ENCODE measurements at regions not wholly inside any gene's neighbourhood (a gene's known extent, or its start where the extent isn't known, plus 50 kb on each side); places are given as distances from the start of the nearest gene placed in this dataset.
"Not testable (repeated sequence)": the region's sequence is repeated elsewhere in the genome, so short reads cannot be mapped to it uniquely, and the experiment has no call there.

DNA sequence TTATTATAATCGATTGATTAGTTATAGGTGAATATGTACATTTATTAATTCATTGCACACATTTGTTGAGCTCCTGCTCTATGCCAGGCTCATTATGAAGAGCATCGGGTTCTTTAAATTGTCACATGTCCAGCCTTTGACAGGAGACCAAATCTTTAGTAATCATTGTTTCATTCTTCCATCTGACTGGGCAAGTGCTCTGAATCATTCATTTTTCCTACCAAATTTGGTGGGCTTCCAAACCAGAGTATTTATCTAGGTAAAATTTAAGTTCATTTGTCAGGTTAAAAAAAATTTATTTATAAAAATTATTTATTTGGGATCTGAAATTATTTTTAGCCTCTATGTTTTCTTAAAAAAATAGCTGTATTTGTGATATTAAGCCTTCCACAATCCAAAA, 404.9 kb upstream of the MMS22L start:
- DNase-seq (ENCODE audit: low read depth): no peak

DNA sequence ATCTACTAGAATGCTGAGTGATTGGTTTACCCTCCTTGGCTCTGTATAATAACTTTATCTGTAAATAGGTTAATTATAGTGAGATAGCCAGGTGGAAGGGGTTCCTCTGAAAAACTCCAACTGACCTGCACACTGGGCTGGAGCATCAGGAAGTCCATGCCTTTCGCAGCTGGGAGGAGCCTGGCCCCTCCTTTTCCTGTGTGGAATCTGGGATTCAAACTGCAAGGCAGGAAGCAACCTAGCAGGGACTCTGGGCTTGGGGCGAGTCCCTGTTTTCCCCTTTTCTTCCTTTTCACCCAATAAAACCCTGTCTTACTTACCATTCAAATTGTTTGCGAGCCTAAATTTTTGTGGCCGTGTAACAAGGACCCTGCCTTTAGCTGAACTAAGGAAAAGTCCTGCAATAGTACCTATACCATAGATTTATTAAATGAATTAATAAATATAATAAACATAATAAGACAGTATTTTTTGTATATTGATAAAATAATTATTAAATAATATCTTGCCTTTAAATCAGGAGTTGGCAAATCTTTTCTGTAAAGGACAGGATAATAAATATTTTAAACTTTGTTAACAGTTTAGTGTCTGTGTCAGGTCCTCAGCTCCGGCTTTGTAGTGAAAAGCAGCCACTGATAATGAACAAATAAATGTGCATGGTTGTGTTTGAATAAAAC, 406.2 kb upstream of the MMS22L start:
- no peak for DNase-seq (ENCODE audit: low read depth)

DNA sequence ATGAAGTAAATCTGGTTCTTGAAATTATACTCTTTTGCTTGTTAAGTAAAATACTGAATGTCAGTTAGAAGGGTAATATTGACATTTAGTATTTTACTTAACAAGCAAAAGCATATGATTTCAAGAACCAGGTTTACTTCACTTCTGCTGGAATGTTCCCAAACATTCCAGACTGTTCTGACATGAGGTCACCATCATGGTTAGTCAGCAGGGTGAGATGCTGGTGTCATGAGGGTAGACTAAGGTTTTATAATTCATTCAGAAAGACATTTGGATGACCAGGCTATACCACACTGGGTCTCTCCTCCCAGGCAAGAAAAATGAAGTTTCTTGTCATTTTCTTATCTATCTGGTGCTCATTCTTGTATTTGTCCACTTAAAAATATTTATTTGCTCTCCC, 414.4 kb upstream of the MMS22L start:
- no peak for DNase-seq (ENCODE audit: low read depth)

DNA sequence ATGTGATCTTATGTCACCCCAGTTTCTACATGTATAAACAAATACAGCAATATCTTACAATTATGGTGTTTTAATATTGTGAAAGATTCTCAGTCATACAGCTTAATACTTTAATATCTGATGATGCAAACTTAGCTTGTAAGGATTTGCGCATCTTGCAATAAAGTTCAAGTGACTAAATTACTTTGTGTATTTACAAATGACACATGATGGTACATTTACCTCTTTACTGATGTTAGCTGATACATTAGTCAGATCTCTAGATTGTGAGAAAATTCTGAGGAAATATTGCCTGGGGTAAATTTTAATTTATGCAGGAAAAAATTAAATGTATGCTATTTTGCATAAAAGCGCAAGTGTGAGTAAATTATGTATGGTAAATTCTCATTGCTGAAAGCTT, 418.8 kb upstream of the MMS22L start:
- no peak for DNase-seq (ENCODE audit: low read depth)

DNA sequence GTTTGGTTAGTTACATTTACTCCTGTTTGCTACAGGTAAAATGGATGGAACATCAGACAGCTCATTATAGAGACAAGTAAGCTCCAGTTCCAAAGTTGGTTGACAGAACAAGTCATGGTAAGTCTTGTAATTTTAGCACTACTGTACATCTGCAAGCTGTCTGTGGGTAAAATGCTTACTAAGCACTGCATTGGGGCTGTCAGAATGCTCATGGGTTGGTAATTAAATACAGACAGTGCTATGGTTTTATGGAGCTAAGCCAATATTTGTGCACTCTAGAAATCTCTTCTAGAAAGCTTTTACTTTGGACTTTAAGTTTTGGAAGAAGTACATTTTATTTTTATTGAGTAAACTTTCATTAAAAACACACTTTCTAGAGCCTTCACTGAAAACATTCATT, 419.2 kb upstream of the MMS22L start:
- DNase-seq (ENCODE audit: low read depth): no peak

DNA sequence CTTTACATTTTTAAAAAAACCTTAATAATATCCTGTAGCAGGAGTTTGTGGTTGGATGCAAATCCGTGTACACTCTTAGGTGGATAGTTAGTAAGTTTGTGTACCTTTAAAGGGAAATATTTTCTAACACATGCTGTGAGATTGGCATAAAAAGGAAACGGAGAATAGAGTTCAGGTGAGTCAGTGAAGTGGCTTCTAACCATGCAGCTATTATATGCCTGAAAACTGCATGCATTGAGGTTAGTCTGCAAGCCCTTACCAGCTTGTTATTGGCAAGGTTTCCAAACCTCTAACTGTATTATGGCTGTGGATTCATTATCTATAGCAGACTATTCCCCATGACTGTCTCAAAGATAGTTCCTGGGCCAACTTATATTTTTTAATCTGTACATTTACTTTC, 420.6 kb upstream of the MMS22L start:
- no peak for DNase-seq (ENCODE audit: low read depth)

DNA sequence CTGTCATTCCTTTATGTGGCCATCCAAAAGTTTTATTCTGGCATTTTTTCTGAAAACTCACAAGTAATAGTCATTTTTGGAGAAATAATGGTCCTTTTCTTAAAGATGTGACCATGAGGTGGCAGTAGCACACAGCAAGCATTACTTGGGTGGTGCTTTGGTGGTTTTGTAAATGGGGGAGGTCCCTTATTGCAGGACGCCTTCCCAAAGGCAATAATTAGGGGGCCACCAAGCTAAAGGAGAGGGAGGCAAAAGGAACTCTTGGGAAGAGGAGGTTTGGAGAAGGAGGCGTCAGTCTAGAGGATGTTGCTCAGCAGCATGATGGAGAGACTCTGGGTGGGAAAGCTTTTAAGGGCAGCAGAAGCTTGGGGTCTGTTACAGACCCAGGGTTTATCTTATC, 422.6 kb upstream of the MMS22L start:
- no peak for DNase-seq (ENCODE audit: low read depth)

DNA sequence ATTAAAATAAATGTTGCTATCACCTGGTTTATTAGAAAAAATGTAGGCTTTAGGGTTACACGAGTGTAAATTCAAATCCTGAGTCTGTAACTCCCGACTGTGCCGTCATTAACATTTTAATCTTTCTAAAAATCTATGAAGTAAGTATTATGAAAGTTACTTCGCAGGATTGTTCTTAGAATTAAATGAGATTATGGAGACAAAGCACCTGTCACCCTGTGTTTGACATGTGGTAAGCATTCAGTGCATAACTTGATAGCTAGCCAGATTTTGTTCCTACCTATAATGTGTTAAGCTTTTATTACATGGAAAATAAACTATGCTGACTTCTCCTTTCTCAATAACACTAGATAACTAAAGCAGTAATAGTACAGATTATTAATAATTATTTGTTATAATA, 429.7 kb upstream of the MMS22L start:
- DNase-seq (ENCODE audit: low read depth): no peak

DNA sequence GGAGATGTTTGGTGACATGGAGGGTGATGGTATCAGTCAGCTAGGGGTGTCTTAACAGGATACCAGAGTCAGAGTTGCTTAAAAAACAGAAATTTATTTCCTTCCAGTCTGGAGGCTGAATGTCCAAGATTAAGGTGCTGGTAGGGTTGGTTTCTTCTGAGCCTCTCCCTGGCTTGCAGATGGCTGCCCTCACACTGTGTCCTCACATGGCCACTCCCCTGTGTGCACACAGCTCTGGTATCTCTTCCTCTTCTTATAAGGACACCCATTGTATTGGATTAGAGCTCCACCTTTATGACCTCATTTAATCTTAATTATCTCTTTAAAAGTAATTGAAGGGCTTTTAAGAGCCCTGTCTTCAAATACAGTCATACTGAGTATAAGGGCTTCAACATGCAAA, 431.8 kb upstream of the MMS22L start:
- DNase-seq (ENCODE audit: low read depth): no peak

DNA sequence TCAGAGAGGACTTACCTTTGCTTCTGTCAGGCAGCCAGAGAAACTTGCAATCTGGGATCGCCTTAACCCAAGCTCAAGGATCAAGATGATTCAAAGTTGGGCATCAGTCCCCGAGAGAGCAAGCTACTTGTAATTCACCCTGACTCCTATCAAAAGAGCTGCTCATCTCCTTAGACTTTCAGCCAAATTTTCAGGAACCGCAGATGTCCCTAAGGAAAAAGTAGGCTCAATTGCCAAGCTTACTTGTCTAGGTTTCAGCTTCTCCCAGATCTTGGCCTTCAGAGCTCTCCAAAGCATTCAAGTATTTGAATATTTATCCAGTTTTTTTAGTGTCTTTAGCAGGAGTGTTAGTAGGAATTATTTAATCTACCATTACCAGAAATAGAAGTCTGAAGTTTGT, 434.1 kb upstream of the MMS22L start:
- no peak for DNase-seq (ENCODE audit: low read depth)

DNA sequence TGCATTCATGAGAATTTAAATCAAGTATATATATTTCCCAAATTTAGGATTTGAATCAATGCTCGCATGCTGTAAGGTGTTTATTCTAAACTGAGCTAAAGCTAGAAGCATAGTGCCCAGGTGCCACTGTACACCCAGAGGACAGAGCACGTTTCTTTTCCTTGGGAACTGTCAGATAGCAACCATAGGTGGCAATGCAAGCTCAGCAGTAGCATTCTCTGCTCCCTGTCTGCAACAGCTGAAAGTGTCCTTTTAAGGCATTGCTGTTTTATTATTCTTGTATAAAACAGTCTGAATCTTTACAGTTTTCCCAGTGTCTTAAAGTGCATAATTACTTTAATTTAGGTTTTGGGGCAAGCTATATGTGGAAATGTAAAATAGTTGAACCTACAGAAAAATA, 443.4 kb upstream of the MMS22L start:
- no peak for DNase-seq (ENCODE audit: low read depth)

DNA sequence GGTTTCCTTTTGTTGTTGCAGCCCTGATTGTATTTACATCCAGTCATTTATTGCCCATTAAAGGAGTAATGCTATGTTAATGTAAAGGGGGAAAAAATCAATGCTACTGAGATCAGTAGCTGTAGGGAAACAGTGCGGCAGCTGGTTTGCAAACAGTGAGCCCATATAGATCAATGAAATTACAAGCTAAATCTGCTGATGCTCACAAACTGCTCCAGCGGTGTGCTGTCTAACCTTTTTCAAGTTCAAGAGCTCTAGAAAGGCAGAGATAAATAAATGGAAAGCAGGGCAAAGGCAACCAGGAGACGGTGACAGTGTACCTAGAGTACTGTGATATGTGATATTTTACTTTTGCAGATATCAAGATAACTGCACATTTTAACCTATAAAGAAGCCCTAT, 449.0 kb upstream of the MMS22L start:
- DNase-seq (ENCODE audit: low read depth): no peak

DNA sequence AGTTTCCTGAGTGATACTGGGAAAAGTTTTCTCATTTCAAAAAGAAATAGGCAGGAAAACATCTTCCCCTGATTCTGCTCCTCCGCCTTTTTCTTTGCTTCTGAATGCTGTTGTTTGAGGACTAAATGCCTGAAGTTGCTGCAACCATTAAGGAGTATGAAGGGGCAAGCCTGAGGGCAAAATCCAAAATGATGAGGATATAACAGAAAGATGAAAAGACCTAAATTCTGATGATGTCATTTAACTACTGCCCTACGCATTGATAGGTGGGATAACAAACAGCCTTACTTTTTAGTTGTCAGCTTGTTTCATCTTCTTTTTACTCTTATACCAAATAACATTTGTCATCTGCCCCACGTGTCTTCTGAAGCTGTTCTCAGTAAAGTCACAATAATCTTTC, 474.6 kb upstream of the MMS22L start:
- no peak for DNase-seq (ENCODE audit: low read depth)

DNA sequence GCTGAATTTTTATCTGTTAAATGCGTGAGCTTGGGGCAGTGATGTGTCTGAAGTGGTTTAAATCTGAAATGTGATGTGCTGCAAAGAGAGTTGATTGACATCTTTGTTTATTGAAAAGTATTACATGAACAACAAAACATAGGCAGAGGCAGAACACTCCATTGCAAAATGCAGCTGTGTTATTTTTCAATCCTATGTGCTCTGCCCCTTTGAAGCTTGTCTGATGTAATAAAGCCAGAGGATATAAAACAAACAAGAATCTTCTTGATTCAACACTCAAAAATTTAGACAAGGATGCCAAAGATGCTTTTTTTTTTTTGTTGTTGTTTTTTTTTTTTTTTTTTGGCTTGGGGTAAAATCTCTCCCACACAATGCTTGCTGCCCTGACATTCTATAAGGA, 482.4 kb upstream of the MMS22L start:
- DNase-seq (ENCODE audit: low read depth): no peak

DNA sequence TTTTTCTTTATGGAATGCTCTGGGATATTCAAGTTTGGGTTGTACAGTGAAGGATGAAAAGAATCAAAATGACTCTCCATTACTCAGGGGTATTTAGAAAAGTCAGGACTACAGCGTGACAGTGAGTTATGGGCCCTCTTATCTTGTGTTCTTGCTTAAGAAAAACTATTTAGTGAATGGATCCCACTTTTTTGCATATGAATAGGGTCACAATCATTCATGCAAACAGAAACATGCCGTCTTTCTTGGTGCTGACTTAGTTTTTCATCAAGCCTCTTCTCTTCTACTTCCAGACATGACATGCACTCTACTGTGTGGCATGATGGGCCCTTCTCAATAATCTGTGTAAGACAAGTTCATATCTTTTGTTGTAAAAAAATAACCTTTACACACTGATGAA, 488.4 kb upstream of the MMS22L start:
- no peak for DNase-seq (ENCODE audit: low read depth)

DNA sequence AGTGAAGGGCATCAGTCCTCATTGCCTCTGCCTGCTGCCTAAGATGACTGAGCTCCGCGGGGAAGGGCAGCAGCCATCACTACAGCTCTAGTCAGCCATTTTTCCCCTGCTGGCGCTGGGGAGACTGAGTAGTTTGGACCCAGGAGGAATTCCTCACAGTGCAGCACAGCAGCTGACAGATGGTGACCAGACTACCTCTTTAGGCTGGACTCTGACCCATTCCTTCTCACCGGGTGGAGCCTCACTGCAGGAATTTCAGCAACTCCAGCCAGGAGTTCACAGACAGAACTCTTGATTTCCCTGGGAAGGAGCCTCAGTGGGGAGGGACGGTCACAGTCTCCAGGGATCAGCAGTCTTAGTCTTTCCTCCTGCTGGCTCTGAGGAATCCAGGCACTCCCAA, 492.0 kb upstream of the MMS22L start:
- no peak for DNase-seq (ENCODE audit: low read depth)

DNA sequence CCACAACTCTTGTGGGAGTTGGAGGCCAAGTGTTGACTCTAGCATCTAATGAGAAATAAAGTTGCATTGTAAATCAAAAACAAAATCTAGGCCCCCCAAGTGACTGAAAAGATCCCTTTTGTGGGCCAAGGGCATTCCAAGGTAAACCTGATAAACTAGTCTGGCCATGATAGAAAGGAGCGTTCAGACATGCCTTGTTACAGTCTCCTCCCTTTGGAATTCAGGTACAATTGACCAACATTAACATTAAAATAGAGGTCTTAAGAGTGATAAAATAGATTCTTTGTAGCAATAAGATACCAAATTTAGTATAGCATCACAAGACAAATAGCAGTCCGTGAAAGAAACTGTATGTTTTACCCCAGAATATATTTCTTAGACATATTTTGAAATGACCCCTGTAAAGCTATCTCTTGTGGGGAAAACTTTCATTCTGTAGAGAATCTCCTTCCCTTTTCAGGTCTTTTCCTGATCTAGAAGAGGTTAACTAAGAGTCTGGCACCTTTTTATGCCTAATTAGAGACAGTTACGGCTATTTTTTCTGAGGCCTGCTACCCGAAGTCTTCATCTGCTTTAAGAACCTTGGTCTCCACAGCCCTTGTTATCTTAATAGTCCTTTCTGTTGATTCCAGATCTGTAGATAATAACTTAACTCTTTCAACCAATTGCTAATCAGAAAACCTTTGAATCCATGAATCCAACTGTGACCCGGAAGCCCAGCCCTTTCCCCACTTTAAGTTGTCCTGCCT, 495.4 kb upstream of the MMS22L start:
- DNase-seq (ENCODE audit: low read depth): no peak

DNA sequence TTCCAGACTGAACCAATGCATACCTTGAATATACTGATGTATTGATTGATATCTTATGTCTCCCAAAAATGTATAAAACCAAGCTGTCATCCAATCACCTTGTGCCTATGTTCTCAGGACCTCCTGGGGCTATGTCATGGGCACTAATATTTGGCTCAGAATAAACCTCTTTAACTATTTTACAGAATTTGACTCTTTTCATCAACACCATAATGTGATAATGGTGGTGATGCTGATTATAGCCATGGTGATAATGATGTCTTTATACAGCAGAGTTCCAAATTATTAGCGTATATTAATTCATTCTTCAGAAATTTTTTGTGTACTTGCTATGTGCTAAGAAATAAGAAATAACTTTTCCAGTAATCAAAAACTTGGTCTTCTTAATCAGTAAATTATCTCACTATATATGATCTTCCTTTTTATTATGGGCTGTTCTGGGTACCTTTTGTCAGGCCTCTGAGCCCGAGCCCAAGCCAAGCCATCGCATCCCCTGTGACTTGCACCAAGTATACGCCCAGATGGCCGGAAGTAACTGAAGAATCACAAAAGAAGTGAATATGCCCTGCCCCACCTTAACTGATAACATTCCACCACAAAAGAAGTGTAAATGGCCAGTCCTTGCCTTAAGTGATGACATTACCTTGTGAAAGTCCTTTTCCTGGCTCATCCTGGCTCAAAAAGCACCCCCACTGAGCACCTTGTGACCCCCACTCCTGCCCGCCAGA, 496.2 kb upstream of the MMS22L start:
- DNase-seq (ENCODE audit: low read depth): not testable (repeated sequence)

DNA sequence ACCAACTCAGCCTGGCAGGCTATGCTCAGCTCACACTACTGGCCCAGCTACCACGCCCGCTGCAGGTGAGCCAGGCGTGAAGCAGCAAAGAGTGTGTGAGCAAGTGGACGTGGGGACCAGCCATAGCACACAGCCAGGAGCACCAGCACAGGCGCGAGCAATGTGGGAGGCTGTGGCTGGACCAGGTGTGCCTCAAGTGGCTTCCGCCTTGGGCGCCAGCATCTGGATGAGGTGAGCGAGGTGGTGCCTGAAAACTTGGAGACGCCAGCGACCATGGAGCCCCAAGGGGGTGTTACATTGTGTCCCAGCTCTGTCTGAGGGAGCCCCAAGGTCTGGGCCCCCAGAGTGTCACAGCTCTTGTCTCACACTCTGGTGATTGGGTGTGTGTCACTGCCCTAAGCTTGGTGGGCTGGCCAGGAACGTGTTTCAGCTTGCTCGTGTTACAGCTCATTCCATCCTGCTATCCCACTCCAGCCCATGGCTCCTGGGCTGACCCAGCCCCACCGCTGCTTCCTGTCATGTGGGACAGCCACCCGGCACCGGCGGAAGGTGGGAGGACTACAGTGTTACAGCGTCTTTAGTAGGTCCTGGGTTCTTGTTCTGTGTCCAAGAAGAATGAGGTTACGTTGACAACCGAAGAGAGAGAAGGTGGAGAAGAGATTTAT, 508.0 kb upstream of the MMS22L start:
- DNase-seq (ENCODE audit: low read depth): no peak

DNA sequence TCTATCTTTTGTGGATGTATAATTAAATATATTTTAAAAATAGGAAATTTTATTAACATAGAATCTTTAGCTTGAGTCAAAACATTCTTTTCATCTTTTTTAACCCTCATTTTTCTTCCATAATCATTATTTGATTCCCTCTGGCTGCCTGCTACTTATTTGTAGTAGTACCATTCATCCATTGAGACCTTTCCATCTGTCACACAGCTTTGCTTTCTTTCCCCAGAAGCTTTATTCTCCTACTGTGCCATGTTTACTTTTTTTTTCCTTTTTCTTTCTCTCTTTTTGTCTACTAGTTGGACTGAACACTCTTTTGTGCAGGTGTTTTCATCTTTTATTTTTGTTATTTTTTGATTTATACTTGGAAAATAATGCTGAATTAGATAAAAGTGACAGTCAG, 522.6 kb upstream of the MMS22L start:
- no peak for DNase-seq (ENCODE audit: low read depth)

DNA sequence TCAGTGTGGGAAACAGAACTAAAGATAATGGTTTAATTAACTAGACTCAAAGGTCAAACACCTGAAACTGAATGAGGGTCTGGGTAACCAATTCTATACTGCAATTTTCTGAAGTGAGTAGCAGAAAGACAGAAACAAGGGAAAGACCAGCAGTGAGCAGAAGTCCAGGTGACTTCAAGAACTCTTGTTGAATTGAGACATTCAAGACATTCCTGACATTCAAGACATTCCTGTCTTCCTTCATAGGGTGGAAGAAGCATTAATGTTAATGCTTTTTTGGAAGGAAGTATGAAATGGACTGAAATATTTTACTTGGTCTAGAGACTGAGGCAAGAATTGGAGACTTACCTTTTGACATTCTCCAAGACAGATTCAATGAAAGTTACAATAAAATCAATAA, 529.9 kb upstream of the MMS22L start:
- DNase-seq (ENCODE audit: low read depth): no peak

DNA sequence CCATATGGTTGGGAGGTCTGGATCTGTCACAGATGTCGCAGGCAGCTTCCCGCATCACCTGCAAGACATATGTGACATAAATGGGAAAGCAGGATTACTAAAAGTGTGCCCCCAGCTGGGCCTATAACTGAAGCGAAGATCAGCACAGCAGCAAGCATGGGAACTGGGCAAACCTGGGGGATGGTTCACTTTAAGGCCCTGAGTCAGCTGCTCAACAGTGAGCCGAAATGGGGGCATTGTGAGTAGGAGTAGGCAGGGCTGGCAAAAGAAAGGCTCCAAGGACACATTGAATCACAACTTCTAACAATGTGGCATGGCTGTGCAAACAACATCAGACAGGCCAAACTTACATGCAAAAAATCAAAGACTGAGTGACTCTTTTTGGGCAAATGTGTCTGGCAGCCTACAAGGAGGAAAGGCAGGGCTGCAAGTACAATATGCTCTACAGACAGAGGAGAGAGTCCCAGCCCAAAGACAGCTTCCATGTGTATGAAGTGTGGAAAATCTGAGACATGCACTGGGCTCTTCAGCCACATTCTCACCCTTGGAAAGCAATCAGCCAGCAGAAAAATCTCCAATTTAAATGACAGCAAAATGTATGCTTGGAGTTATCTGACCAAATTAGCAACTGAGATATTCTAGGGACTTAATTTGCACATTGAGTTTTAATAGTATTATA, 531.0 kb upstream of the MMS22L start:
- no peak for DNase-seq (ENCODE audit: low read depth)
